ENCODE measurements at regions not wholly inside any gene's neighbourhood (a gene's known extent, or its start where the extent isn't known, plus 50 kb on each side); places are given as distances from the start of the nearest gene placed in this dataset.

GRCh38 chr6:97849390-97849789, 566.4 kb upstream of the MMS22L start:
- TF ChIP-seq ZNF8 (CRISPR knock-in tag; IDR thresholded peaks at IDR 0.05) = no peak
- TF ChIP-seq ZNF565 (CRISPR knock-in tag; conservative IDR thresholded peaks at IDR 0.05; ENCODE audit: low read depth) = no peak
- no peak for TF ChIP-seq CSRNP3 (CRISPR knock-in tag; IDR thresholded peaks at IDR 0.05)
- TF ChIP-seq CREB5 (CRISPR knock-in tag; IDR thresholded peaks at IDR 0.05; ENCODE audit: low read depth) = no peak

All from SK-N-SH treated with all-trans-retinoic acid at 6 μM for 48 hours (cell line).